ENCODE measurements at regions not wholly inside any gene's neighbourhood (a gene's known extent, or its start where the extent isn't known, plus 50 kb on each side); places are given as distances from the start of the nearest gene placed in this dataset.

- no peak overlapping the region for H2AFZ ChIP-seq (ENCODE audit: low read length)
- H3K36me3 ChIP-seq (replicated peaks; ENCODE audit: insufficient read depth, low read length), result no peaks in the 10 kb centered on the region
- no peaks in the 10 kb centered on the region for H3K9me3 ChIP-seq (replicated peaks; ENCODE audit: insufficient read depth, low read length)
- no peak overlapping the region for H3K27ac ChIP-seq (ENCODE audit: low read length)
- no peaks in the 10 kb centered on the region for H4K20me1 ChIP-seq (ENCODE audit: insufficient read depth, low read length)
- peak; percentile 51 for DNase-seq
- peaks cover 21% of the 10 kb centered on the region for H3K4me1 ChIP-seq (ENCODE audit: low read length)
- peaks cover 3% of the 10 kb centered on the region; the same call in 1 of the 2 replicates for H3F3A ChIP-seq (ENCODE audit: insufficient read depth, low read length)
- H3K27me3 ChIP-seq (replicated peaks; ENCODE audit: insufficient read depth, low read length), result no peaks in the 10 kb centered on the region
- no peaks in the 10 kb centered on the region for H3K79me2 ChIP-seq (ENCODE audit: low read length)
- no peak overlapping the region for H3K9ac ChIP-seq (ENCODE audit: low read length)
- H3K4me2 ChIP-seq (ENCODE audit: low read depth, low read length), result no peak overlapping the region
- H3K4me3 ChIP-seq (ENCODE audit: low read length), result no peak overlapping the region
- TF ChIP-seq CTCF (IDR thresholded peaks at IDR 0.05; ENCODE audit: low read length) (peak; percentile 14; the same call in 1 of the 2 replicates), EZH2 (optimal IDR thresholded peaks at IDR 0.05; ENCODE audit: low read depth, low read length) (no peak)
- H3K9me2 ChIP-seq (replicated peaks; ENCODE audit: insufficient read depth, low read length), result no peaks in the 10 kb centered on the region
These were observed 56.1 kb upstream of the ADO start for GRCh38 chr10:62748386-62748785.

- Histone ChIP-seq H3K4me2 (ENCODE audit: low read depth, low read length) (peak overlapping the region; percentile 35), H3F3A (ENCODE audit: insufficient read depth, low read length) (peaks cover 3% of the 10 kb centered on the region; the same call in 1 of the 2 replicates), H2AFZ (ENCODE audit: low read length) (peak overlapping the region; percentile 22; the same call in 1 of the 2 replicates), H3K4me3 (ENCODE audit: low read length) (no peak overlapping the region), H3K36me3 (replicated peaks; ENCODE audit: insufficient read depth, low read length) (no peaks in the 10 kb centered on the region), H3K4me1 (ENCODE audit: low read length) (peaks cover 21% of the 10 kb centered on the region), H4K20me1 (ENCODE audit: insufficient read depth, low read length) (no peaks in the 10 kb centered on the region), H3K9me2 (replicated peaks; ENCODE audit: insufficient read depth, low read length) (no peaks in the 10 kb centered on the region), H3K27ac (ENCODE audit: low read length) (no peak overlapping the region), H3K9me3 (replicated peaks; ENCODE audit: insufficient read depth, low read length) (no peaks in the 10 kb centered on the region), H3K27me3 (replicated peaks; ENCODE audit: insufficient read depth, low read length) (no peaks in the 10 kb centered on the region), H3K9ac (ENCODE audit: low read length) (no peak overlapping the region), H3K79me2 (ENCODE audit: low read length) (no peaks in the 10 kb centered on the region)
- no peak for TF ChIP-seq EZH2phosphoT487 (IDR thresholded peaks at IDR 0.05; ENCODE audit: low read length)
- TF ChIP-seq EZH2 (optimal IDR thresholded peaks at IDR 0.05; ENCODE audit: low read depth, low read length), result no peak
- TF ChIP-seq CTCF (IDR thresholded peaks at IDR 0.05; ENCODE audit: low read length), result no peak
- no peak for DNase-seq
These were observed 55.3 kb upstream of the ADO start for GRCh38 chr10:62749093-62749683.

Measured in MM.1S (cell line).